ENCODE measurements at regions not wholly inside any gene's neighbourhood (a gene's known extent, or its start where the extent isn't known, plus 50 kb on each side); places are given as distances from the start of the nearest gene placed in this dataset.
A peak's percentile ranks its signal among the peaks of the same experiment; 100 is the strongest.
"Not testable (repeated sequence)": the region's sequence is repeated elsewhere in the genome, so short reads cannot be mapped to it uniquely, and the experiment has no call there.

- BruUV-seq (replicated peaks); H3K9ac ChIP-seq (ENCODE audit: insufficient read depth in 1 of 2, low read depth in 2 of 2, low read length in 2 of 2); H3K79me2 ChIP-seq (ENCODE audit: control insufficient read depth, insufficient read depth, low read length); H3K4me2 ChIP-seq (ENCODE audit: insufficient read depth, low read length); CTCF ChIA-PET (ENCODE audit: low intra/inter-chr PET ratio); H2AFZ ChIP-seq (ENCODE audit: low read depth, low read length); intact Hi-C loops (cut with micrococcal nuclease); FAIRE-seq; POLR2A ChIA-PET; H3K27ac ChIP-seq (ENCODE audit: extremely low read depth, low read depth, low read length); H4K20me1 ChIP-seq (replicated peaks; ENCODE audit: control insufficient read depth, insufficient read depth, low read length); in situ Hi-C loops (cut with MboI); H3K4me1 ChIP-seq (replicated peaks in 1 of 2; ENCODE audit: control insufficient read depth in 2 of 2, insufficient read depth in 2 of 2, low read length in 2 of 2); ATAC-seq; DNase-seq (ENCODE audit: extremely low read depth in 1 of 4, low spot score in 3 of 4); H3K4me3 ChIP-seq; H3K9me1 ChIP-seq (ENCODE audit: control insufficient read depth, insufficient read depth, low read length); H3K36me3 ChIP-seq (ENCODE audit: control insufficient read depth, insufficient read depth, low read length); H3K9me3 ChIP-seq (replicated peaks; ENCODE audit: control insufficient read depth, insufficient read depth, low read depth, low read length): not testable (repeated sequence)
- H3K27me3 ChIP-seq (ENCODE audit: control insufficient read depth in 2 of 2, insufficient read depth in 2 of 2, low read length in 2 of 2) = peaks cover 0 to 10% of the 10 kb centered on the region in 2 experiments; a peak in 2 of 5 replicates
- peak; percentile 27 for TF ChIP-seq NFYB (IDR thresholded peaks at IDR 0.05; ENCODE audit: extremely low read depth, insufficient read length)
- 0% methylated on average over 2 of the region's 4 CpGs for WGBS (ENCODE audit: insufficient coverage, low coverage, missing lambda C conversion rate)
Observed at GRCh38 chr3:66652100-66652499, 151.3 kb upstream of the LRIG1 start.

GRCh38 chr3:66655044-66655443 is 154.2 kb upstream of the LRIG1 start:
- ATAC-seq = no peak
- TF ChIP-seq, protein P1, sequence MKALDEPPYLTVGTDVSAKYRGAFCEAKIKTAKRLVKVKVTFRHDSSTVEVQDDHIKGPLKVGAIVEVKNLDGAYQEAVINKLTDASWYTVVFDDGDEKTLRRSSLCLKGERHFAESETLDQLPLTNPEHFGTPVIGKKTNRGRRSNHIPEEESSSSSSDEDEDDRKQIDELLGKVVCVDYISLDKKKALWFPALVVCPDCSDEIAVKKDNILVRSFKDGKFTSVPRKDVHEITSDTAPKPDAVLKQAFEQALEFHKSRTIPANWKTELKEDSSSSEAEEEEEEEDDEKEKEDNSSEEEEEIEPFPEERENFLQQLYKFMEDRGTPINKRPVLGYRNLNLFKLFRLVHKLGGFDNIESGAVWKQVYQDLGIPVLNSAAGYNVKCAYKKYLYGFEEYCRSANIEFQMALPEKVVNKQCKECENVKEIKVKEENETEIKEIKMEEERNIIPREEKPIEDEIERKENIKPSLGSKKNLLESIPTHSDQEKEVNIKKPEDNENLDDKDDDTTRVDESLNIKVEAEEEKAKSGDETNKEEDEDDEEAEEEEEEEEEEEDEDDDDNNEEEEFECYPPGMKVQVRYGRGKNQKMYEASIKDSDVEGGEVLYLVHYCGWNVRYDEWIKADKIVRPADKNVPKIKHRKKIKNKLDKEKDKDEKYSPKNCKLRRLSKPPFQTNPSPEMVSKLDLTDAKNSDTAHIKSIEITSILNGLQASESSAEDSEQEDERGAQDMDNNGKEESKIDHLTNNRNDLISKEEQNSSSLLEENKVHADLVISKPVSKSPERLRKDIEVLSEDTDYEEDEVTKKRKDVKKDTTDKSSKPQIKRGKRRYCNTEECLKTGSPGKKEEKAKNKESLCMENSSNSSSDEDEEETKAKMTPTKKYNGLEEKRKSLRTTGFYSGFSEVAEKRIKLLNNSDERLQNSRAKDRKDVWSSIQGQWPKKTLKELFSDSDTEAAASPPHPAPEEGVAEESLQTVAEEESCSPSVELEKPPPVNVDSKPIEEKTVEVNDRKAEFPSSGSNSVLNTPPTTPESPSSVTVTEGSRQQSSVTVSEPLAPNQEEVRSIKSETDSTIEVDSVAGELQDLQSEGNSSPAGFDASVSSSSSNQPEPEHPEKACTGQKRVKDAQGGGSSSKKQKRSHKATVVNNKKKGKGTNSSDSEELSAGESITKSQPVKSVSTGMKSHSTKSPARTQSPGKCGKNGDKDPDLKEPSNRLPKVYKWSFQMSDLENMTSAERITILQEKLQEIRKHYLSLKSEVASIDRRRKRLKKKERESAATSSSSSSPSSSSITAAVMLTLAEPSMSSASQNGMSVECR (CRISPR knock-in tag; IDR thresholded peaks at IDR 0.05) = no peak
- no peak for TF ChIP-seq DNMT1 (IDR thresholded peaks at IDR 0.05)
- no peak for TF ChIP-seq RFX7 (CRISPR knock-in tag; IDR thresholded peaks at IDR 0.05)
- TF ChIP-seq WHSC1 (IDR thresholded peaks at IDR 0.05; ENCODE audit: low read length) = no peak

More at GRCh38 chr3:66655044-66655443, 154.2 kb upstream of the LRIG1 start:
- no peak overlapping the region for H3K4me3 ChIP-seq
- BruUV-seq (replicated peaks) = no TSS peak
- in situ Hi-C loops (cut with MboI) (no loop called here), intact Hi-C loops (cut with micrococcal nuclease) (no loop called here)
- H3K9ac ChIP-seq (ENCODE audit: insufficient read depth in 1 of 2, low read depth in 2 of 2, low read length in 2 of 2) = no peak overlapping the region
- no peaks in the 10 kb centered on the region for H3K4me1 ChIP-seq (replicated peaks in 1 of 2; ENCODE audit: control insufficient read depth in 2 of 2, insufficient read depth in 2 of 2, low read length in 2 of 2)
- no peaks in the 10 kb centered on the region for H3K36me3 ChIP-seq (ENCODE audit: control insufficient read depth, insufficient read depth, low read length)
- peaks cover 0 to 10% of the 10 kb centered on the region in 2 experiments; a peak in 2 of 5 replicates for H3K27me3 ChIP-seq (ENCODE audit: control insufficient read depth in 2 of 2, insufficient read depth in 2 of 2, low read length in 2 of 2)
- no peak overlapping the region for H3K4me2 ChIP-seq (ENCODE audit: insufficient read depth, low read length)
- no peaks in the 10 kb centered on the region for H4K20me1 ChIP-seq (replicated peaks; ENCODE audit: control insufficient read depth, insufficient read depth, low read length)
- H3K79me2 ChIP-seq (ENCODE audit: control insufficient read depth, insufficient read depth, low read length) = no peaks in the 10 kb centered on the region
- H3K9me3 ChIP-seq (replicated peaks; ENCODE audit: control insufficient read depth, insufficient read depth, low read depth, low read length) = no peaks in the 10 kb centered on the region
- DNase-seq (ENCODE audit: extremely low read depth in 1 of 4, low spot score in 3 of 4) (no peak), FAIRE-seq (no peak)
- POLR2A ChIA-PET = no interaction called here
- H3K27ac ChIP-seq (ENCODE audit: extremely low read depth, low read depth, low read length) = no peak overlapping the region
- WGBS (ENCODE audit: insufficient coverage, low coverage, missing lambda C conversion rate) = 3% methylated on average over 3 of the region's 3 CpGs
- H2AFZ ChIP-seq (ENCODE audit: low read depth, low read length) = no peak overlapping the region
- CTCF ChIA-PET (ENCODE audit: low intra/inter-chr PET ratio) = no interaction called here
- no peaks in the 10 kb centered on the region for H3K9me1 ChIP-seq (ENCODE audit: control insufficient read depth, insufficient read depth, low read length)
